HUES64 (cell line): ENCODE measurements at regions not wholly inside any gene's neighbourhood (a gene's known extent, or its start where the extent isn't known, plus 50 kb on each side); places are given as distances from the start of the nearest gene placed in this dataset.
A peak's percentile ranks its signal among the peaks of the same experiment; 100 is the strongest.

Experiments
- H3K27ac ChIP-seq: 2 replicates; pipeline ENCODE4 v1.7.0; 2013; ENCODE audit warnings: low read depth, low read length, inconsistent platforms
- H3K27me3 ChIP-seq: 2 replicates; pipeline ENCODE4 v1.6.1; 2013; ENCODE audit warnings: mild to moderate bottlenecking, low read length; ENCODE audit not compliant: insufficient read depth
- H3K36me3 ChIP-seq: 2 replicates; pipeline ENCODE4 v1.6.1; 2013; ENCODE audit warnings: mild to moderate bottlenecking, low read length; ENCODE audit not compliant: insufficient read depth
- H3K4me1 ChIP-seq: 2 replicates; pipeline ENCODE4 v1.6.1; 2013; ENCODE audit warnings: mild to moderate bottlenecking, low read length, moderate library complexity; ENCODE audit not compliant: insufficient read depth
- H3K4me3 ChIP-seq: 2 replicates; pipeline ENCODE4 v1.5.1; 2013; ENCODE audit warnings: mild to moderate bottlenecking, low read length, moderate library complexity
- H3K9ac ChIP-seq: 2 replicates; pipeline ENCODE4 v1.6.1; 2013; ENCODE audit warnings: mild to moderate bottlenecking, low read depth, low read length
- H3K9me3 ChIP-seq: 2 replicates; pipeline ENCODE4 v1.6.1; 2013; ENCODE audit warnings: low read depth, low read length; ENCODE audit not compliant: insufficient read depth
- WGBS: fragments of 150-250, 120-280 bp; methylation state at CpG from one replicate; pipeline ENCODE4 v1.1.7; 2013; ENCODE audit warnings: missing lambda C conversion rate; 5-methylcytosine and 5-hydroxymethylcytosine counted together

- WGBS: 92% methylated on average over 8 of the region's 8 CpGs
- Histone ChIP-seq H3K27me3 (no peaks in the 10 kb centered on the region), H3K4me1 (peaks cover 2% of the 10 kb centered on the region; the same call in 1 of the 2 replicates), H3K27ac (no peak overlapping the region), H3K4me3 (no peak overlapping the region), H3K36me3 (no peaks in the 10 kb centered on the region), H3K9me3 (no peaks in the 10 kb centered on the region), H3K9ac (no peak overlapping the region)
Observed at GRCh38 chr7:54701982-54702381, 57.0 kb downstream of the SEC61G start.

GRCh38 chr7:54699715-54700114, 59.3 kb downstream of the SEC61G start:
- Histone ChIP-seq H3K27ac (no peak overlapping the region), H3K4me3 (no peak overlapping the region), H3K4me1 (no peaks in the 10 kb centered on the region), H3K9me3 (no peaks in the 10 kb centered on the region), H3K36me3 (no peaks in the 10 kb centered on the region), H3K9ac (no peak overlapping the region), H3K27me3 (no peaks in the 10 kb centered on the region)
- WGBS: 94% methylated on average over 5 of the region's 5 CpGs

DNA sequence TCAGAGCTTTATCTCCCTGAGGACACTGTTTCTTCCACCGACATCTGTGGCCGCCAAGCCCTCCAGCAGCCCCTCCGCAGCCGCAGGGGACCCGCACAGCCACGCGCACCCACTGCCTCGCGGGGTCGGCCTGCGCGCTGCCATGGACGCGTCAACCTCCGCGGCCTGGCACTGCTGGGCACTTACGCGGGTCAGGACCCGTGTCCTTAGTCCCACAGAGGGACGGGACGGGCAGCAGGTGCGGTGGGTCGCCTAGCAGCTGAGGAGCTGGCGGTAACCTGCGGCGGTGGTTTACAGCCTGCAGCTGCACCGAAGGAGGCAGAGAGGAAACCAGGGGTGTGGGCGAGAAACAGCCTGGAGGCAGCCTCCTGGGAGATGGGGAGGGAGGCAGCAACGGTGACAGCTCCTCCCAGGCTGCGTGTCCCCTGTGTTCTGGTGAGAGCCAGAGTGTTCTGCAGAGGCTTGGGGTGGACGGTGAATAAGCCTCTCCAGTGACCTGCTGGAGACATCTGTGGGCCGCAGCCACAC, 61.3 kb downstream of the SEC61G start:
- no peak overlapping the region for H3K4me3 ChIP-seq
- WGBS: 95% methylated on average over 32 of the region's 32 CpGs
- H3K27me3 ChIP-seq: no peaks in the 10 kb centered on the region
- H3K9me3 ChIP-seq: no peaks in the 10 kb centered on the region
- no peak overlapping the region for H3K27ac ChIP-seq
- H3K36me3 ChIP-seq: no peaks in the 10 kb centered on the region
- no peak overlapping the region for H3K9ac ChIP-seq
- H3K4me1 ChIP-seq: no peaks in the 10 kb centered on the region

GRCh38 chr7:54690892-54691291, 68.1 kb downstream of the SEC61G start:
- no peak overlapping the region for H3K9ac ChIP-seq
- WGBS: 94% methylated on average over 14 of the region's 14 CpGs
- no peaks in the 10 kb centered on the region for H3K27me3 ChIP-seq
- no peaks in the 10 kb centered on the region for H3K9me3 ChIP-seq
- H3K4me3 ChIP-seq: no peak overlapping the region
- no peaks in the 10 kb centered on the region for H3K36me3 ChIP-seq
- H3K27ac ChIP-seq: no peak overlapping the region
- H3K4me1 ChIP-seq: peaks cover 9% of the 10 kb centered on the region; the same call in 1 of the 2 replicates

GRCh38 chr7:54690050-54690443, 69.0 kb downstream of the SEC61G start:
- no peaks in the 10 kb centered on the region for H3K36me3 ChIP-seq
- peaks cover 9% of the 10 kb centered on the region; the same call in 1 of the 2 replicates for H3K4me1 ChIP-seq
- no peaks in the 10 kb centered on the region for H3K9me3 ChIP-seq
- no peak overlapping the region for H3K9ac ChIP-seq
- no peak overlapping the region for H3K4me3 ChIP-seq
- WGBS: 81% methylated on average over 8 of the region's 9 CpGs
- no peak overlapping the region for H3K27ac ChIP-seq
- no peaks in the 10 kb centered on the region for H3K27me3 ChIP-seq

GRCh38 chr7:54689394-54690049, 69.5 kb downstream of the SEC61G start:
- Histone ChIP-seq H3K4me1 (peaks cover 9% of the 10 kb centered on the region; the same call in 1 of the 2 replicates), H3K4me3 (no peak overlapping the region), H3K9me3 (no peaks in the 10 kb centered on the region), H3K27ac (no peak overlapping the region), H3K9ac (no peak overlapping the region), H3K36me3 (no peaks in the 10 kb centered on the region), H3K27me3 (no peaks in the 10 kb centered on the region)
- 95% methylated on average over 4 of the region's 5 CpGs for WGBS

GRCh38 chr7:54687462-54688212, 71.4 kb downstream of the SEC61G start:
- H3K36me3 ChIP-seq: no peaks in the 10 kb centered on the region
- H3K27me3 ChIP-seq: no peaks in the 10 kb centered on the region
- H3K27ac ChIP-seq: no peak overlapping the region
- H3K9me3 ChIP-seq: no peaks in the 10 kb centered on the region
- H3K4me1 ChIP-seq: peaks cover 9% of the 10 kb centered on the region; the same call in 1 of the 2 replicates
- H3K9ac ChIP-seq: no peak overlapping the region
- H3K4me3 ChIP-seq: no peak overlapping the region
- 86% methylated on average over 4 of the region's 5 CpGs for WGBS

DNA sequence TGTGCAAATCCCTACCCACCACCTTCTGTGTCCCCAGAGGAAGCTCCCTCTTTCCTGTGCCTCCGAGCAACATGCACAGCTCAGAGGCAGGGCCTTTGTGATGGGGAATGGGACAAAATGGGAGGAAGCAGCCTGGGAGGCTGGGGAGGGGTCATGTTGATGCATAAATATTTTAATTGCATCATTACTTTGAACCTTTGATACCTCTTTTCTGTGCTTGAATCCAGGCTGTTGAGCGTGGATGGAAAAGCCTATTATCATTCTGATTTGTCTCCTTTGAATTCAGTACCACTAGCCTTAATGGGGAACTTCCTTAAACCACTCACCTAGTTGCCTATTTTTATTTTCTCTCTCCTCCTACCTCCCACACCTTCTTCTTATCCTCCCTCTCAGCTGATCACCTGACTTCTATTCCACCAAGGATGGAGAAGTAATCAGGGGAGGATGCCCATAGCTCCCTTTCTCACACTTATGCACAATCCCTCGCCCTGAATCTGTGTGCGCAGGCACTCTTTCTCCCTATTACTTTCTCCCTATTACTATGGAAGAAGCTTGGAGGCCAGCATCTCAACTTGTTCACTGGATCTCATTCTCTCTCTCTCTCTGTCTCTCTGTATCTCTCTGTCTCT, 78.5 kb downstream of the SEC61G start:
- no peak overlapping the region for H3K4me3 ChIP-seq
- no peak overlapping the region for H3K9ac ChIP-seq
- H3K9me3 ChIP-seq: no peaks in the 10 kb centered on the region
- peaks cover 17% of the 10 kb centered on the region for H3K4me1 ChIP-seq
- no peaks in the 10 kb centered on the region for H3K27me3 ChIP-seq
- H3K27ac ChIP-seq: peak overlapping the region; percentile 46
- 61% methylated on average over 4 of the region's 4 CpGs for WGBS
- no peaks in the 10 kb centered on the region for H3K36me3 ChIP-seq

GRCh38 chr7:54679490-54679817, 79.6 kb downstream of the SEC61G start:
- H3K27me3 ChIP-seq: no peaks in the 10 kb centered on the region
- peaks cover 17% of the 10 kb centered on the region for H3K4me1 ChIP-seq
- WGBS: 97% methylated on average over 5 of the region's 5 CpGs
- H3K9me3 ChIP-seq: no peaks in the 10 kb centered on the region
- H3K4me3 ChIP-seq: no peak overlapping the region
- H3K36me3 ChIP-seq: no peaks in the 10 kb centered on the region
- 0 out of 2 replicates have a peak overlapping the region, but pooled peaks have one; percentile 40 for H3K27ac ChIP-seq
- no peak overlapping the region for H3K9ac ChIP-seq

DNA sequence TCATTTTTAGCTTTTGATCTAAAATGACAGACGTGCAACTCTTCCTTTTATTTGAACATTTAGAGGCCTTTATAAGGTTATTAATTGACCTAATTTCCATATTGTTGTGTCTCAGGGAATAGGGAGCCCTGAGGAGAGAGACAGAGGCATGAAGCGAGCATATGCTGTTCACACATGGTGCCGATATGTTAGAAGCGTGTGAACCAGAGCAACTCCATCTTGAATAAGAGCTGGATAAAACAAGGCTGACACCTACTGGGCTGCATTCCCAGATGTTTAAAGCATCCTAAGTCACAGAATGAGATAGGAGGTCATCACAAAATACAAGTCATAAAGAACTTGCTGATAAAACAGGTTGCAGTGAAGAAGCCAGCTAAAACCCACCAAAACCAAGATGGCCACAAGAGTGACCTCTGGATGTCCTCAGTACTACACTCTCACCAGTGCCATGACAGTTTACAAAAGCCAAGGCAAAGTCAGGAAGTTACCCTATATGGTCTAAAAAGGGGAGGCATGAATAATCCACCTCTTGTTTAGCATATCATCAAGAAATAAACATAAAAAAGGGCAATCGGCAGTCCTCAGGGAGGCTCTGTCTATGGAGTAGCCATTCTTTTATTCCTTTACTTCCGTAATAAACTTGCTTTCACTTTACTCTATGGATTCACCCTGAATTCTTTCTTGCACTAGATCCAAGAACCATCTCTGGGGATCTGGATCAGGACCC, 80.1 kb downstream of the SEC61G start:
- peaks cover 17% of the 10 kb centered on the region for H3K4me1 ChIP-seq
- WGBS: 94% methylated on average over 6 of the region's 6 CpGs
- H3K4me3 ChIP-seq: no peak overlapping the region
- H3K9ac ChIP-seq: no peak overlapping the region
- H3K36me3 ChIP-seq: no peaks in the 10 kb centered on the region
- H3K9me3 ChIP-seq: no peaks in the 10 kb centered on the region
- H3K27ac ChIP-seq: 0 out of 2 replicates have a peak overlapping the region, but pooled peaks have one; percentile 40
- H3K27me3 ChIP-seq: no peaks in the 10 kb centered on the region
